Stimulated activated naive CD8-positive, alpha-beta T cell treated with anti-CD3 and anti-CD28 coated beads, Interleukin-15, amount 100 ng/mL, for 72 hours (primary cell): ENCODE measurements at regions not wholly inside any gene's neighbourhood (a gene's known extent, or its start where the extent isn't known, plus 50 kb on each side); places are given as distances from the start of the nearest gene placed in this dataset.

Experiments used
- ATAC-seq: fragments of 150-1000 bp; cut with Tn5 transposase; 2 replicates; pipeline ENCODE4 v1.10.0; 2021; ENCODE audit warnings: mild to moderate bottlenecking, moderate library complexity
- DNase-seq, 2 donors: peaks; one replicate each; pipeline ENCODE4 v3.0.0; 2021 to 2022
- H3K27ac Mint-ChIP-seq, 2 donors: one replicate each; pipeline ENCODE4 v1.8.0; 2022; ENCODE audit warnings: mild to moderate bottlenecking in 2 of 2, mixed read lengths in 2 of 2, moderate library complexity in 2 of 2
- H3K27me3 Mint-ChIP-seq: one replicate; pipeline ENCODE4 v1.8.0; 2022; ENCODE audit warnings: mixed read lengths
- H3K4me1 Mint-ChIP-seq: one replicate; pipeline ENCODE4 v1.8.0; 2022; ENCODE audit warnings: mild to moderate bottlenecking, mixed read lengths
- H3K4me3 Mint-ChIP-seq, 2 donors: one replicate each; pipeline ENCODE4 v1.8.0; 2022; ENCODE audit warnings: mild to moderate bottlenecking in 2 of 2, mixed read lengths in 2 of 2, moderate library complexity in 1 of 2
- H3K9me3 Mint-ChIP-seq, 2 donors: one replicate each; pipeline ENCODE4 v1.8.0; 2022; ENCODE audit warnings: mixed read lengths in 2 of 2

GRCh38 chr4:25590171-25590570, 65.5 kb upstream of the SLC34A2 start:
- H3K27ac Mint-ChIP-seq: no peak overlapping the region
- DNase-seq: no peak
- no peak for ATAC-seq
- peaks cover 0 to 7% of the 10 kb centered on the region in 2 donors for H3K9me3 Mint-ChIP-seq
- no peak overlapping the region for H3K4me3 Mint-ChIP-seq
- peaks cover 12% of the 10 kb centered on the region for H3K27me3 Mint-ChIP-seq
- H3K4me1 Mint-ChIP-seq: no peaks in the 10 kb centered on the region

- Mint-ChIP-seq H3K27ac (no peak overlapping the region), H3K27me3 (peaks cover 8% of the 10 kb centered on the region), H3K4me1 (no peaks in the 10 kb centered on the region), H3K4me3 (no peak overlapping the region), H3K9me3 (peaks cover under 1 to 19% of the 10 kb centered on the region in 2 donors)
- ATAC-seq (no peak), DNase-seq (no peak)
Observed at GRCh38 chr4:25592736-25593135, 62.9 kb upstream of the SLC34A2 start.
